HEK293 (cell line): ENCODE measurements at regions not wholly inside any gene's neighbourhood (a gene's known extent, or its start where the extent isn't known, plus 50 kb on each side); places are given as distances from the start of the nearest gene placed in this dataset.

Experiments
- ATF2 ChIP-seq: fragments of 450-650 bp; formaldehyde crosslinking; IDR thresholded peaks from 2 replicates; pipeline ENCODE4 v1.5.1; 2016; ENCODE audit warnings: missing biosample characterization, missing genetic modification characterization, low read depth
- BCL11B ChIP-seq: fragments of 450-650 bp; formaldehyde crosslinking; IDR thresholded peaks from 2 replicates; pipeline ENCODE4 v1.5.1; 2016; ENCODE audit warnings: low read depth, missing biosample characterization, missing genetic modification characterization
- CTCF ChIP-seq: fragments of 450-650 bp; formaldehyde crosslinking; IDR thresholded peaks from 2 replicates; pipeline ENCODE4 v1.5.1; 2016; ENCODE audit warnings: missing biosample characterization, missing genetic modification characterization
- GFI1B ChIP-seq: fragments of 450-650 bp; formaldehyde crosslinking; IDR thresholded peaks from 2 replicates; pipeline ENCODE4 v1.5.1; 2016; ENCODE audit warnings: missing biosample characterization, missing genetic modification characterization
- HOXC10 ChIP-seq: sonication (generic); formaldehyde crosslinking; IDR thresholded peaks from 2 replicates; pipeline ENCODE4 v1.8.1; 2023; ENCODE audit warnings: mild to moderate bottlenecking, missing genetic modification reagents
- KLF10 ChIP-seq: fragments of 450-650 bp; IDR thresholded peaks from 2 replicates; pipeline ENCODE4 v1.5.1; 2018; ENCODE audit warnings: missing biosample characterization, mild to moderate bottlenecking, missing genetic modification characterization
- KLF17 ChIP-seq: fragments of 450-650 bp; formaldehyde crosslinking; IDR thresholded peaks from 2 replicates; pipeline ENCODE4 v1.5.1; 2016; ENCODE audit warnings: missing biosample characterization, missing genetic modification characterization
- OSR2 ChIP-seq: fragments of 450-650 bp; formaldehyde crosslinking; IDR thresholded peaks from 2 replicates; pipeline ENCODE4 v1.5.1; 2016; ENCODE audit warnings: missing biosample characterization, missing genetic modification characterization
- SETDB1 ChIP-seq: IDR thresholded peaks from one replicate; pipeline ENCODE4 v1.6.1; 2017; ENCODE audit warnings: mild to moderate bottlenecking, low read length, moderate library complexity, mixed read lengths; ENCODE audit not compliant: insufficient read length
- SP7 ChIP-seq: fragments of 450-650 bp; formaldehyde crosslinking; IDR thresholded peaks from 2 replicates; pipeline ENCODE4 v1.5.1; 2016; ENCODE audit warnings: missing biosample characterization, missing genetic modification characterization
- WT1 ChIP-seq: fragments of 450-650 bp; formaldehyde crosslinking; IDR thresholded peaks from 2 replicates; pipeline ENCODE4 v1.5.1; 2016; ENCODE audit warnings: missing biosample characterization, missing genetic modification characterization
- YY1 ChIP-seq: fragments of 450-650 bp; formaldehyde crosslinking; IDR thresholded peaks from 2 replicates; pipeline ENCODE4 v1.5.1; 2018; ENCODE audit warnings: missing biosample characterization, missing genetic modification characterization
- ZBTB1 ChIP-seq: fragments of 450-650 bp; formaldehyde crosslinking; IDR thresholded peaks from 2 replicates; pipeline ENCODE4 v1.5.1; 2016; ENCODE audit warnings: missing biosample characterization, missing genetic modification characterization
- ZBTB10 ChIP-seq: fragments of 450-650 bp; formaldehyde crosslinking; IDR thresholded peaks from 2 replicates; pipeline ENCODE4 v1.5.1; 2016; ENCODE audit warnings: missing biosample characterization, missing genetic modification characterization
- ZBTB6 ChIP-seq: fragments of 450-650 bp; formaldehyde crosslinking; IDR thresholded peaks from 2 replicates; pipeline ENCODE4 v1.5.1; 2017; ENCODE audit warnings: missing biosample characterization, missing genetic modification characterization
- ZNF133 ChIP-seq: fragments of 450-650 bp; formaldehyde crosslinking; IDR thresholded peaks from 2 replicates; pipeline ENCODE4 v1.5.1; 2016; ENCODE audit warnings: missing biosample characterization, missing genetic modification characterization
- ZNF155 ChIP-seq: fragments of 450-650 bp; formaldehyde crosslinking; IDR thresholded peaks from 2 replicates; pipeline ENCODE4 v1.5.1; 2016; ENCODE audit warnings: missing biosample characterization, missing genetic modification characterization
- ZNF174 ChIP-seq: fragments of 450-650 bp; formaldehyde crosslinking; IDR thresholded peaks from 2 replicates; pipeline ENCODE4 v1.5.0; 2017; ENCODE audit warnings: missing biosample characterization, mild to moderate bottlenecking, missing genetic modification characterization
- ZNF2 ChIP-seq: fragments of 450-650 bp; formaldehyde crosslinking; IDR thresholded peaks from 2 replicates; pipeline ENCODE4 v1.5.1; 2016; ENCODE audit warnings: missing biosample characterization, missing genetic modification characterization
- ZNF214 ChIP-seq: fragments of 450-650 bp; formaldehyde crosslinking; IDR thresholded peaks from 2 replicates; pipeline ENCODE4 v1.5.1; 2017; ENCODE audit warnings: missing biosample characterization, mild to moderate bottlenecking, missing genetic modification characterization, borderline replicate concordance
- ZNF23 ChIP-seq: fragments of 450-650 bp; formaldehyde crosslinking; IDR thresholded peaks from 2 replicates; pipeline ENCODE4 v1.5.1; 2016; ENCODE audit warnings: missing biosample characterization, missing genetic modification characterization, borderline replicate concordance
- ZNF341 ChIP-seq: fragments of 450-650 bp; formaldehyde crosslinking; IDR thresholded peaks from 2 replicates; pipeline ENCODE4; 2016; ENCODE audit warnings: low read depth, missing biosample characterization, missing genetic modification characterization
- ZNF37A ChIP-seq: fragments of 450-650 bp; IDR thresholded peaks from 2 replicates; pipeline ENCODE4 v1.5.1; 2018; ENCODE audit warnings: missing biosample characterization, missing genetic modification characterization
- ZNF398 ChIP-seq: fragments of 450-650 bp; formaldehyde crosslinking; IDR thresholded peaks from 2 replicates; pipeline ENCODE4 v1.5.1; 2017; ENCODE audit warnings: missing biosample characterization, missing genetic modification characterization
- ZNF560 ChIP-seq: fragments of 450-650 bp; formaldehyde crosslinking; IDR thresholded peaks from 2 replicates; pipeline ENCODE4 v1.5.1; 2017; ENCODE audit warnings: missing biosample characterization, missing genetic modification characterization, borderline replicate concordance
- ZNF658 ChIP-seq: fragments of 450-650 bp; formaldehyde crosslinking; IDR thresholded peaks from 2 replicates; pipeline ENCODE4; 2016; ENCODE audit warnings: missing biosample characterization, missing genetic modification characterization
- ZNF660 ChIP-seq: fragments of 450-650 bp; IDR thresholded peaks from 2 replicates; pipeline ENCODE4 v1.5.1; 2018; ENCODE audit warnings: missing biosample characterization, mild to moderate bottlenecking, missing genetic modification characterization
- ZNF704 ChIP-seq: fragments of 450-650 bp; formaldehyde crosslinking; IDR thresholded peaks from 2 replicates; pipeline ENCODE4 v1.5.1; 2016; ENCODE audit warnings: missing biosample characterization, missing genetic modification characterization

GRCh38 chr22:46054091-46055073 is 77.4 kb upstream of the WNT7B start (continued):
- TF ChIP-seq ZNF398 (0 out of 2 replicates have a peak, but pooled peaks have one; percentile 32), ATF2 (tag by site-specific recombination) (no peak), SETDB1 (no peak), ZNF174 (tag by site-specific recombination) (no peak), YY1 (tag by site-specific recombination) (peak; percentile 19; the same call in 1 of the 2 replicates), ZBTB1 (no peak; the same call in 1 of the 2 replicates), ZBTB10 (tag by site-specific recombination) (0 out of 2 replicates have a peak, but pooled peaks have one; percentile 30), ZBTB6 (tag by site-specific recombination) (no peak), SP7 (tag by site-specific recombination) (peak; percentile 51; the same call in 1 of the 2 replicates), ZNF214 (no peak), CTCF (tag by site-specific recombination) (no peak), WT1 (tag by site-specific recombination) (no peak), ZNF560 (no peak), HOXC10 (CRISPR knock-in tag) (no peak), OSR2 (no peak), KLF17 (tag by site-specific recombination) (no peak), KLF10 (tag by site-specific recombination) (0 out of 2 replicates have a peak, but pooled peaks have one; percentile 70), BCL11B (tag by site-specific recombination) (no peak), ZNF133 (tag by site-specific recombination) (no peak), ZNF37A (tag by site-specific recombination) (no peak), ZNF658 (tag by site-specific recombination) (no peak), ZNF23 (tag by site-specific recombination) (no peak), GFI1B (tag by site-specific recombination) (no peak), ZNF660 (tag by site-specific recombination) (no peak), ZNF704 (tag by site-specific recombination) (no peak), ZNF2 (tag by site-specific recombination) (no peak), ZNF341 (tag by site-specific recombination) (peak; percentile 62), ZNF155 (no peak)
